ENCODE measurements at regions not wholly inside any gene's neighbourhood (a gene's known extent, or its start where the extent isn't known, plus 50 kb on each side); places are given as distances from the start of the nearest gene placed in this dataset.
"Not testable (repeated sequence)": the region's sequence is repeated elsewhere in the genome, so short reads cannot be mapped to it uniquely, and the experiment has no call there.

DNA sequence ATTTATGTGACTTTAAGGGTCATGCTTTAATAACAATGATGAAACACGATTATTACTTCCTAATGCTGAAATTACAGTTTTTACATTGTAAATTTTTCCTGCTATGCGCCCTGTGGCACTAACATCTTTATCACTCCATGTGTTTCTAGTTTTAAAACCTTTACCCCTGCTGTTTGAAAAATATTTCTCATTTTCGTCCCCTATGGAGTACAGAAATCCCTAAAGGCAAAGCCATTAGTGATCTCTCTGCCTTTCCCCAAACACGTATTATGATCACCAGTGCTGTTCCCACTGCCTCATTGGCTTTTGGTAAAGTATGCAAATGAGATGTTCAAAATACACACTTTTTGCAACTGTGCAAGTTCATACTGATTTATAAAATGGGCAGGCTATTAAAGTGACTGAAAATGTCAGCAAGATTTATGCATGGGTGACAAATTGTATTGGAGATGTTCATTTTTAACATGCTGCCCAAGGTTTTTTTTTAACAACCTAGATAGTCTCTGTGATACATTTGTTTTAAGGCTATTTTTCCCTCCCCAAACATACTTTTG lies 1468.2 kb upstream of the ACVR2A start:
- no peak overlapping the region for H3K27ac ChIP-seq
- no peak for DNase-seq
- intact Hi-C loops (cut with DNase I), result no loop called here
- H3K36me3 ChIP-seq, result no peaks in the 10 kb centered on the region
- no peaks in the 10 kb centered on the region for H3K4me1 ChIP-seq
- no peak for TF ChIP-seq POLR2AphosphoS5 (IDR thresholded peaks at IDR 0.05)
- no peak for TF ChIP-seq EP300 (IDR thresholded peaks at IDR 0.05)
- TF ChIP-seq, protein P1, sequence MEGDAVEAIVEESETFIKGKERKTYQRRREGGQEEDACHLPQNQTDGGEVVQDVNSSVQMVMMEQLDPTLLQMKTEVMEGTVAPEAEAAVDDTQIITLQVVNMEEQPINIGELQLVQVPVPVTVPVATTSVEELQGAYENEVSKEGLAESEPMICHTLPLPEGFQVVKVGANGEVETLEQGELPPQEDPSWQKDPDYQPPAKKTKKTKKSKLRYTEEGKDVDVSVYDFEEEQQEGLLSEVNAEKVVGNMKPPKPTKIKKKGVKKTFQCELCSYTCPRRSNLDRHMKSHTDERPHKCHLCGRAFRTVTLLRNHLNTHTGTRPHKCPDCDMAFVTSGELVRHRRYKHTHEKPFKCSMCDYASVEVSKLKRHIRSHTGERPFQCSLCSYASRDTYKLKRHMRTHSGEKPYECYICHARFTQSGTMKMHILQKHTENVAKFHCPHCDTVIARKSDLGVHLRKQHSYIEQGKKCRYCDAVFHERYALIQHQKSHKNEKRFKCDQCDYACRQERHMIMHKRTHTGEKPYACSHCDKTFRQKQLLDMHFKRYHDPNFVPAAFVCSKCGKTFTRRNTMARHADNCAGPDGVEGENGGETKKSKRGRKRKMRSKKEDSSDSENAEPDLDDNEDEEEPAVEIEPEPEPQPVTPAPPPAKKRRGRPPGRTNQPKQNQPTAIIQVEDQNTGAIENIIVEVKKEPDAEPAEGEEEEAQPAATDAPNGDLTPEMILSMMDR (IDR thresholded peaks at IDR 0.05), result no peak
- TF ChIP-seq POLR2A (IDR thresholded peaks at IDR 0.05), result no peak
- H3K27me3 ChIP-seq, result no peaks in the 10 kb centered on the region
- WGBS, 2 donors, result 84 to 86% methylated on average over 4 of the region's 4 CpGs
- H3K4me3 ChIP-seq, result no peak overlapping the region
- H3K9me3 ChIP-seq, result no peaks in the 10 kb centered on the region

DNA sequence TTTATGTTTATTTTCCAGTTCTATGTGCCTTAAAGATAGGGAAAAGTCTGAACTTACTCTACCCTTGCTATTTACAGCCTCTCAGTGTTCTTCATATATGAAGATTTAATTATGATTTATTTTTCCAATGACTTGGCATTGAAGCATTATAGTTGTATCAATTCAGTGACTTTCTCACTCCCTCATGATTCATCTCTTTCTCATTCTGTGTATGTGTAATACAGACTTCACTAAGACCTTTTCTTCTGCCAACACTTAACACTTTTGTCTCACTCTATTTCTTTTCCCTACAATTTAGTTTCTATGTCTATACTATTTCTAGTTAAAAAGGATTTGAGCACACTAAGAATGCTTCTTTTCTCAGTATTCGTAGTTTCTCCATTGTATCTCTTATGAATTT lies 1470.3 kb upstream of the ACVR2A start:
- no peak for DNase-seq
- TF ChIP-seq POLR2A (IDR thresholded peaks at IDR 0.05), result no peak
- TF ChIP-seq POLR2AphosphoS5 (IDR thresholded peaks at IDR 0.05), result no peak
- TF ChIP-seq, protein P1 (IDR thresholded peaks at IDR 0.05), result no peak
- no peak for TF ChIP-seq EP300 (IDR thresholded peaks at IDR 0.05)
- no peaks in the 10 kb centered on the region for H3K9me3 ChIP-seq
- H3K27me3 ChIP-seq, result no peaks in the 10 kb centered on the region
- intact Hi-C loops (cut with DNase I), result no loop called here
- whole genome bisulfite sequencing, 2 donors, result 85 to 89% methylated on average over 1 of the region's 1 CpG
- no peak overlapping the region for H3K27ac ChIP-seq
- no peak overlapping the region for H3K4me3 ChIP-seq
- no peaks in the 10 kb centered on the region for H3K36me3 ChIP-seq
- no peaks in the 10 kb centered on the region for H3K4me1 ChIP-seq

DNA sequence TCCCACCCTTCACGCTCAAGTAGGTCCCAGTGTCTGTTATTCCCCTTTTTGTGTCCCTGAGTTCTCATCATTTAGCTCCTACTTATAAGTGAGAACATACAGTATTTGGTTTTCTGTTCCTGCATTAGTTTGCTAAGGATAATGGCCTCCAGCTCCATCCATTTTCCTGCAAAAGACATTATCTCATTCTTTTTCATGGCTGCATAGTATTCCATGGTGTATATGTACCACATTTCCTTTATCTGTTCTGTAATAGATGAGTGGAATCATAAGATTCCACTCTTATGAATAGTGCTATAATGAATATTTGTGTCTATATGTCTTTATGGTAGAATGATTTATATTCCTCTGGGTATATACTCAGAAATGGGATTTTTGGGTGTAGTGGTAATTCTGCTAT lies 1473.5 kb upstream of the ACVR2A start:
- H3K27ac ChIP-seq; H3K4me3 ChIP-seq; H3K9me3 ChIP-seq; H3K36me3 ChIP-seq; H3K4me1 ChIP-seq; intact Hi-C loops (cut with DNase I); H3K27me3 ChIP-seq; DNase-seq: not testable (repeated sequence)
- 85 to 94% methylated on average over 1 of the region's 1 CpG for WGBS, 2 donors

DNA sequence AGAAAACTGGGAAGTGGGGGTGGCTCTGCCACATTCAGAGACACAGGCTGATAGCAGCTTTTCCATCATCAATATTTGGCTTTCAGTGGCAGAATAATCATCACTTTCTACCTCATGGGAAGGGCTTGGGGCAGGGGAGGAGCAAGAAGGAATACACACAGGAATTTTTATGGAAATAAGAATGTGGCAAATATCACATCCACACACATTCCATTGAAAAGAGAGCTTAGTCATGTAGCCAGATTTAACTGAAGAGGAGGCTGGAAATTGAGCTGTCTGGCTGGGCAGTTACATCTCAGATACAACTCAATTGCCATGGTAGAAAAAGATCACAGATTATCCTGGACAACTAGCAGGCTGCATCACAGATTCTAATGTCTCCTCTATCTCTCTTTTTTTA lies 1474.0 kb upstream of the ACVR2A start:
- Histone ChIP-seq H3K36me3 (no peaks in the 10 kb centered on the region), H3K27ac (no peak overlapping the region), H3K9me3 (no peaks in the 10 kb centered on the region), H3K4me3 (no peak overlapping the region), H3K4me1 (no peaks in the 10 kb centered on the region), H3K27me3 (no peaks in the 10 kb centered on the region)
- intact Hi-C loops (cut with DNase I), result no loop called here
- TF ChIP-seq, protein P1 (IDR thresholded peaks at IDR 0.05), result no peak
- no peak for TF ChIP-seq POLR2AphosphoS5 (IDR thresholded peaks at IDR 0.05)
- no peak for TF ChIP-seq POLR2A (IDR thresholded peaks at IDR 0.05)
- TF ChIP-seq EP300 (IDR thresholded peaks at IDR 0.05), result no peak
- no peak for DNase-seq

DNA sequence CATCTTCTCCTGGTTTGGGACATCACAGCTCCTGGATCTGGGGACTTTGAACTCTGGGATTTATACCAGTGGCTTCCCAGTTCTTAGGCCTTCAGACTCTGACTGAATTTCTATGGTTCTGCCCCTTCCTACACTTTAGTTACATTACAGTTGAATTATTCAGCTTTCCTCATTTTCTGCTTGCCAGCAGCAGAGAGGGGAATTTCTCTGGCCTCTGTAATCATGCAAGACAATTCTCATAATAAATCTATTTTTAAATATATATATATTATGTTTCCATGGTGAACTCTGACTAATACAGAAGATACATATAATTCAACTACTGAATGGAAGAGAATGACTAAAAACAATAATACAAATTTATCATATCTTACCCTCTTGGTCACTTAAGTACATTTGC lies 1478.6 kb upstream of the ACVR2A start:
- no peak overlapping the region for H3K27ac ChIP-seq
- no peak for DNase-seq
- no peaks in the 10 kb centered on the region for H3K36me3 ChIP-seq
- TF ChIP-seq EP300 (IDR thresholded peaks at IDR 0.05) (no peak), POLR2A (IDR thresholded peaks at IDR 0.05) (no peak), POLR2AphosphoS5 (IDR thresholded peaks at IDR 0.05) (no peak)
- TF ChIP-seq, protein P1 (IDR thresholded peaks at IDR 0.05), result no peak
- H3K27me3 ChIP-seq, result no peaks in the 10 kb centered on the region
- no peaks in the 10 kb centered on the region for H3K4me1 ChIP-seq
- H3K9me3 ChIP-seq, result no peaks in the 10 kb centered on the region
- intact Hi-C loops (cut with DNase I), result no loop called here
- H3K4me3 ChIP-seq, result no peak overlapping the region

Data from sigmoid colon (tissue), 6 donors.